NCI-H510A treated with DMSO at 0.1 percent for 48 hours (cell line): ENCODE measurements at regions not wholly inside any gene's neighbourhood (a gene's known extent, or its start where the extent isn't known, plus 50 kb on each side); places are given as distances from the start of the nearest gene placed in this dataset.

Source experiments
- DNase-seq: peaks from one replicate; lab custom pipeline; 2025; lab: John Stamatoyannopoulos, UW

- no peak for DNase-seq
Observed at GRCh38 chr3:27590437-27591298, 106.5 kb upstream of the SLC4A7 start.

- no peak for DNase-seq
Observed at GRCh38 chr3:27589795-27590194, 105.6 kb upstream of the SLC4A7 start.

GRCh38 chr3:27585429-27585828 is 101.2 kb upstream of the SLC4A7 start:
- DNase-seq: no peak

GRCh38 chr3:27584874-27585273 is 100.7 kb upstream of the SLC4A7 start:
- no peak for DNase-seq

GRCh38 chr3:27581852-27582251 is 97.7 kb upstream of the SLC4A7 start:
- no peak for DNase-seq

- no peak for DNase-seq
Observed at GRCh38 chr3:27578032-27578431, 93.8 kb upstream of the SLC4A7 start.

GRCh38 chr3:27577504-27577903 is 93.3 kb upstream of the SLC4A7 start:
- no peak for DNase-seq

GRCh38 chr3:27576171-27576570 is 92.0 kb upstream of the SLC4A7 start:
- no peak for DNase-seq

- DNase-seq: no peak
Observed at GRCh38 chr3:27575499-27575898, 91.3 kb upstream of the SLC4A7 start.

- DNase-seq: no peak
Observed at GRCh38 chr3:27574438-27574795, 90.2 kb upstream of the SLC4A7 start.

GRCh38 chr3:27573780-27574437 is 89.7 kb upstream of the SLC4A7 start:
- no peak for DNase-seq

GRCh38 chr3:27573138-27573537 is 89.0 kb upstream of the SLC4A7 start:
- no peak for DNase-seq

GRCh38 chr3:27571345-27571744 is 87.2 kb upstream of the SLC4A7 start:
- no peak for DNase-seq

- DNase-seq: no peak
Observed at GRCh38 chr3:27570421-27571106, 86.4 kb upstream of the SLC4A7 start.

- DNase-seq: no peak
Observed at GRCh38 chr3:27568393-27568792, 84.2 kb upstream of the SLC4A7 start.

- no peak for DNase-seq
Observed at GRCh38 chr3:27567251-27567650, 83.1 kb upstream of the SLC4A7 start.

- DNase-seq: no peak
Observed at GRCh38 chr3:27565201-27565852, 81.1 kb upstream of the SLC4A7 start.

- no peak for DNase-seq
Observed at GRCh38 chr3:27561576-27561975, 77.4 kb upstream of the SLC4A7 start.

GRCh38 chr3:27560484-27561056 is 76.4 kb upstream of the SLC4A7 start:
- DNase-seq: no peak

GRCh38 chr3:27559835-27560234 is 75.7 kb upstream of the SLC4A7 start:
- no peak for DNase-seq

- no peak for DNase-seq
Observed at GRCh38 chr3:27559381-27559780, 75.2 kb upstream of the SLC4A7 start.

- DNase-seq: no peak
Observed at GRCh38 chr3:27557411-27557810, 73.2 kb upstream of the SLC4A7 start.
